Adrenal gland (tissue), 9 donors: ENCODE measurements at regions not wholly inside any gene's neighbourhood (a gene's known extent, or its start where the extent isn't known, plus 50 kb on each side); places are given as distances from the start of the nearest gene placed in this dataset.

Experiments
- DNase-seq, 7 donors: peaks; one replicate each; pipeline ENCODE4 v3.0.0-alpha.2; 2019 to 2020
- H3K27ac ChIP-seq, 5 donors: fragments of 200-600 bp; sonication (generic) in 4 of 5; 1 replicate in 3 of 5; 2 replicates in 2 of 5; pipeline versions ENCODE4 v1.5.1 to v1.8.0; 2016 to 2020; ENCODE audit warnings: mild to moderate bottlenecking in 1 of 5
- H3K27me3 ChIP-seq: fragments of 200-600 bp; 2 replicates; pipeline ENCODE4 v1.8.0; 2021
- H3K36me3 ChIP-seq, 2 donors: fragments of 200-600 bp; replicated peaks in 1 of 2; 1 replicate in 1 of 2; 2 replicates in 1 of 2; pipeline versions ENCODE4 v1.5.1 to v1.8.0; 2018 to 2022
- H3K4me1 ChIP-seq, 2 donors: fragments of 200-600 bp; replicated peaks in 1 of 2; 1 replicate in 1 of 2; 2 replicates in 1 of 2; pipeline versions ENCODE4 v1.5.1 to v1.8.0; 2018 to 2021
- H3K4me3 ChIP-seq, 4 donors: fragments of 200-600 bp; sonication (generic) in 3 of 4; one replicate each; pipeline ENCODE4 v1.5.1; 2016 to 2018
- H3K9me3 ChIP-seq, 3 donors: fragments of 200-600 bp; sonication (generic) in 1 of 3; replicated peaks in 1 of 3; 1 replicate in 2 of 3; 2 replicates in 1 of 3; pipeline versions ENCODE4 v1.5.1 to v1.8.0; 2016 to 2021
- POLR2A ChIP-seq, 2 donors: fragments of 450-650 bp; IDR thresholded peaks; one replicate each; pipeline ENCODE4 v1.6.1; 2017; ENCODE audit warnings: antibody characterized with exemption in 2 of 2, mild to moderate bottlenecking in 2 of 2, moderate library complexity in 1 of 2
- WGBS, 4 donors: extraction: QIAGEN DNeasy Blood & Tissue Kit in 2 of 4; methylation state at CpG; one replicate each; pipeline versions ENCODE4 v1.1.5 to v1.1.7; 2013 to 2017; 5-methylcytosine and 5-hydroxymethylcytosine counted together
- intact Hi-C, 2 donors: fragments of 100-400 bp; cut with DNase I; formaldehyde crosslinking; loops; one replicate each; pipeline versions ENCODE4 v1.14.1 to v1.15.0; 2022 to 2023
- TF ChIP-seq, protein P1 (sequence below), 6 experiments: fragments of 450-650 bp in 4 of 6; fragments of 200-600 bp in 2 of 6; sonication (generic) in 1 of 6; IDR thresholded peaks; 1 replicate in 5 of 6; 2 replicates in 1 of 6; pipeline versions ENCODE4 v1.5.1 to v1.8.0; 2016 to 2021; ENCODE audit warnings: antibody characterized with exemption in 6 of 6, mild to moderate bottlenecking in 2 of 6, moderate library complexity in 1 of 6
- donor health status: healthy with polysubstance abuse.
- donor health status: Bipolar disorder and iron deficiency.
- donor health status: DM: yes; HTN: yes; CAD: no.
- donor health status: DM: no; HTN: no; CAD: no.
- donor health status: DM: no; HTN: no; CAD: no.

DNA sequence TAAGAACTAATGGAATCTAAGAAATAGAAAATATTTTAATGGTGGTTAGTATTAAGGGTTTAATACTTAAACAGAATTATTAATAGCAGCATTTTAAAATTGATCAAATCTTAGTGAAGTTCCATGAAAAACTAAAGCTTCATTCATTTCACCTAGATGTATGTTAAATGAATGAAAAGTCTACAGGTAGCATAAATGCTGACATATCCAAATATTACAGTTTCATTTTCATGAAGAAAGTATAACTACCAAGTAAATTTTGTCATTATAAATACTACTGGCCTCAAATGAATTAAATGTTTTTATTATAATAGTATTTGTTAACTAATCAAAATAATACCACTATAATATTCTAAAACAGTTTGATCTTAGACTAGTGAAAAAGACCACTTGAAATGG is 403.3 kb downstream of the LIG4 start:
- no peak for TF ChIP-seq POLR2A (IDR thresholded peaks at IDR 0.05)
- TF ChIP-seq, protein P1, sequence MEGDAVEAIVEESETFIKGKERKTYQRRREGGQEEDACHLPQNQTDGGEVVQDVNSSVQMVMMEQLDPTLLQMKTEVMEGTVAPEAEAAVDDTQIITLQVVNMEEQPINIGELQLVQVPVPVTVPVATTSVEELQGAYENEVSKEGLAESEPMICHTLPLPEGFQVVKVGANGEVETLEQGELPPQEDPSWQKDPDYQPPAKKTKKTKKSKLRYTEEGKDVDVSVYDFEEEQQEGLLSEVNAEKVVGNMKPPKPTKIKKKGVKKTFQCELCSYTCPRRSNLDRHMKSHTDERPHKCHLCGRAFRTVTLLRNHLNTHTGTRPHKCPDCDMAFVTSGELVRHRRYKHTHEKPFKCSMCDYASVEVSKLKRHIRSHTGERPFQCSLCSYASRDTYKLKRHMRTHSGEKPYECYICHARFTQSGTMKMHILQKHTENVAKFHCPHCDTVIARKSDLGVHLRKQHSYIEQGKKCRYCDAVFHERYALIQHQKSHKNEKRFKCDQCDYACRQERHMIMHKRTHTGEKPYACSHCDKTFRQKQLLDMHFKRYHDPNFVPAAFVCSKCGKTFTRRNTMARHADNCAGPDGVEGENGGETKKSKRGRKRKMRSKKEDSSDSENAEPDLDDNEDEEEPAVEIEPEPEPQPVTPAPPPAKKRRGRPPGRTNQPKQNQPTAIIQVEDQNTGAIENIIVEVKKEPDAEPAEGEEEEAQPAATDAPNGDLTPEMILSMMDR (IDR thresholded peaks at IDR 0.05): no peak
- H3K27ac ChIP-seq: no peak overlapping the region
- intact Hi-C loops: no loop called here
- H3K27me3 ChIP-seq: no peaks in the 10 kb centered on the region
- no peaks in the 10 kb centered on the region for H3K4me1 ChIP-seq
- H3K36me3 ChIP-seq: no peaks in the 10 kb centered on the region
- no peak overlapping the region for H3K4me3 ChIP-seq
- DNase-seq: no peak
- H3K9me3 ChIP-seq: no peaks in the 10 kb centered on the region

DNA sequence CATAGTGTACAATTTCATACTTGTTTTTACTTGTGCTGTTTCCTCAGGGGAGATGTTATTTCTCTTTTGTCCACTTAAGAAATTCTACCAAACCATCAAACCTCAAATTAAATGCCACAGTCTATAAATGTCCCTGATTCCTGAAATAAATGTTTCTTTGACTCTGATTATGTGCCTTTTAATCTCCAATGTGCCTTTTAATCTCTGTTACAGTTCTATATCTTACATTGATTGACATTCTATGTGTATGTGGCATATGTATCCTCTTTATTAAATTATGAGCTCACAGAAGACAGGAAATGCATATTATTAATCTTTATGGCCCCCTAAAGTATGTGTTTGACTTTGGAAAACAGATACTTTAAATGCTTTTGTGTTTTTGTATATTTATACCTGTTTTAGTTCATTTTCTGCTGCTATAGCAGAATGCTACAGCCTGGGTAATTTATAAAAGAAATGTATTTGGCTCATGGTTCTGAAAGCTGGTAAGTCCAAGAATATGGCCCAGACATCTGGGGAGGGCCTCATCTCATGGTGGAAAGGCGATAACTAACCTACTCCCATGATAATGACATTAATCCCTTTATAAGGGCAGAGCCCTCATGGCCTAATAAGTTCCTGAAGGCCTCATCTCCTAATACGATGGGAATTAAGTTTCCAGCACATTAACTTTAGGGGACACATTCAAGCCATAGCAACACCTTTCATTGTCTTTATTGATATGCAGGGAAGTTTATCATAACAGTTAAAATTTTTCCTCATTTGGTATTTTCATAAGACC is 403.9 kb downstream of the LIG4 start:
- Histone ChIP-seq H3K27me3 (no peaks in the 10 kb centered on the region), H3K27ac (no peak overlapping the region), H3K4me3 (no peak overlapping the region), H3K9me3 (no peaks in the 10 kb centered on the region), H3K4me1 (no peaks in the 10 kb centered on the region), H3K36me3 (no peaks in the 10 kb centered on the region)
- 60 to 87% (median 72%) methylated on average over 2 of the region's 2 CpGs for WGBS, 4 donors
- intact Hi-C loops: no loop called here
- TF ChIP-seq, protein P1 (IDR thresholded peaks at IDR 0.05): no peak
- no peak for TF ChIP-seq POLR2A (IDR thresholded peaks at IDR 0.05)
- no peak for DNase-seq

DNA sequence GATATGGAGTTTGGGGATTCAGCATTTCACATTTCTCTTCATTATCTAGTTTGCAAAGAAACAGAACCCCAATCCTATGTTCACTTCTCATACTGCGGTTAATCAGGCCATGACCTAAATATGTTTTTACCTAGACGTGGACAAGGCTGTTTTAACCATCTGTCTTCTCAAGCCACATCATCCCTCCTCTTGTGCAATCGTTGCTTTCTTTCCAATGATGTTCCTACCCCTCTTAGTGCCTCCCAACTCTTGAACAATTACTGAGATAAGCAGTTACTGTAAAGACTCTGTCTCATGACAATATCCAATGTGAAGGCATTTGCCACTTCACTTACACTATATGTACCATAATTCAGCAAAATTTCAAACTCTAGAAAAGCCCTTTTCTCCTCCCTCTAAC is 406.2 kb downstream of the LIG4 start:
- no peaks in the 10 kb centered on the region for H3K27me3 ChIP-seq
- 54 to 77% (median 60%) methylated on average over 3 of the region's 3 CpGs for WGBS, 4 donors
- DNase-seq: no peak
- no peak overlapping the region for H3K4me3 ChIP-seq
- intact Hi-C loops: no loop called here
- no peaks in the 10 kb centered on the region for H3K36me3 ChIP-seq
- TF ChIP-seq, protein P1 (IDR thresholded peaks at IDR 0.05): no peak
- no peak for TF ChIP-seq POLR2A (IDR thresholded peaks at IDR 0.05)
- no peaks in the 10 kb centered on the region for H3K9me3 ChIP-seq
- no peaks in the 10 kb centered on the region for H3K4me1 ChIP-seq
- no peak overlapping the region for H3K27ac ChIP-seq

DNA sequence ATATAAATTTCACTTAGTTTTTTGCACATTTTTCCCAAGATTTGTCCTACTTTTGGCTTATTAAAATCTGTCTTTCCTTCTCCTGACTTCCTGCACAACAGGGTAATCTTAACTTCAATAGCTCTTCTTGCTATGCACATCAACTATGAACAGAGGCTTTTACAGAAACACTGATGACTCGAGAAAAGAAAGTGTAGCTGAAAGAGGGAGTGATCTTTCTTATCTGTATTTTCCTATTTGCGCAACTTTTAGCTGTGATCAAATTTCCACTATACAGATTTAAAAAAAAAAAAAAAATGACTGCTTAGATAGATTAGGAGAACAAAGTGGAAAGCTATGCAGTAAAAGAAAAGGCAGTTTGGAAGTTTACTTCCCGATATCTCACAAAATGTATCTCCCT is 406.9 kb downstream of the LIG4 start:
- Histone ChIP-seq H3K27ac (no peak overlapping the region), H3K27me3 (no peaks in the 10 kb centered on the region), H3K4me1 (no peaks in the 10 kb centered on the region), H3K36me3 (no peaks in the 10 kb centered on the region), H3K9me3 (no peaks in the 10 kb centered on the region), H3K4me3 (no peak overlapping the region)
- 55 to 72% (median 67%) methylated on average over 3 of the region's 3 CpGs for WGBS, 4 donors
- TF ChIP-seq, protein P1 (IDR thresholded peaks at IDR 0.05): no peak
- TF ChIP-seq POLR2A (IDR thresholded peaks at IDR 0.05): no peak
- no peak for DNase-seq
- intact Hi-C loops: no loop called here
